Tibial nerve (tissue), 4 donors: ENCODE measurements at regions not wholly inside any gene's neighbourhood (a gene's known extent, or its start where the extent isn't known, plus 50 kb on each side); places are given as distances from the start of the nearest gene placed in this dataset.
A peak's percentile ranks its signal among the peaks of the same experiment; 100 is the strongest.
"Not testable (repeated sequence)": the region's sequence is repeated elsewhere in the genome, so short reads cannot be mapped to it uniquely, and the experiment has no call there.

ENCODE experiments used
- DNase-seq, 2 donors: peaks; one replicate each; pipeline ENCODE4 v3.0.0-alpha.2; 2019; ENCODE audit warnings: low spot score in 2 of 2
- H3K27ac ChIP-seq, 4 donors: fragments of 200-600 bp; sonication (generic) in 3 of 4; one replicate each; pipeline ENCODE4 v1.5.1; 2017 to 2019; ENCODE audit warnings: mild to moderate bottlenecking in 1 of 4
- H3K27me3 ChIP-seq, 2 donors: fragments of 200-600 bp; sonication (generic) in 1 of 2; one replicate each; pipeline versions ENCODE4 v1.5.1 to v1.6.0; 2017 to 2019
- H3K36me3 ChIP-seq, 3 donors: fragments of 200-600 bp; sonication (generic); one replicate each; pipeline ENCODE4 v1.5.1; 2018 to 2019
- H3K4me1 ChIP-seq, 4 donors: fragments of 200-600 bp; sonication (generic) in 3 of 4; one replicate each; pipeline ENCODE4 v1.5.1; 2017 to 2019
- H3K4me3 ChIP-seq, 4 donors: fragments of 200-600 bp; sonication (generic) in 3 of 4; one replicate each; pipeline ENCODE4 v1.5.1; 2017 to 2019; ENCODE audit warnings: mild to moderate bottlenecking in 1 of 4, moderate library complexity in 1 of 4
- H3K9me3 ChIP-seq, 4 donors: fragments of 200-600 bp; sonication (generic) in 3 of 4; one replicate each; pipeline ENCODE4 v1.5.1; 2017 to 2019
- EP300 ChIP-seq, 2 donors: sonication (generic); formaldehyde crosslinking; IDR thresholded peaks; one replicate each; pipeline ENCODE4 v1.6.1; 2017; ENCODE audit warnings: antibody characterized with exemption in 2 of 2, mild to moderate bottlenecking in 1 of 2
- POLR2A ChIP-seq, 2 donors: fragments of 450-650 bp; IDR thresholded peaks; one replicate each; pipeline ENCODE4 v1.6.1; 2017; ENCODE audit warnings: antibody characterized with exemption in 2 of 2, mild to moderate bottlenecking in 2 of 2, moderate library complexity in 2 of 2
- WGBS, 2 donors: methylation state at CpG; one replicate each; pipeline ENCODE4 v1.1.5; 2018; 5-methylcytosine and 5-hydroxymethylcytosine counted together
- TF ChIP-seq, protein P1 (sequence below), 5 experiments: fragments of 200-600 bp in 3 of 5; fragments of 450-650 bp in 2 of 5; sonication (generic) in 3 of 5; IDR thresholded peaks; one replicate each; pipeline ENCODE4 v1.5.1; 2016 to 2019; ENCODE audit warnings: antibody characterized with exemption in 5 of 5, mild to moderate bottlenecking in 3 of 5, moderate library complexity in 2 of 5

DNA sequence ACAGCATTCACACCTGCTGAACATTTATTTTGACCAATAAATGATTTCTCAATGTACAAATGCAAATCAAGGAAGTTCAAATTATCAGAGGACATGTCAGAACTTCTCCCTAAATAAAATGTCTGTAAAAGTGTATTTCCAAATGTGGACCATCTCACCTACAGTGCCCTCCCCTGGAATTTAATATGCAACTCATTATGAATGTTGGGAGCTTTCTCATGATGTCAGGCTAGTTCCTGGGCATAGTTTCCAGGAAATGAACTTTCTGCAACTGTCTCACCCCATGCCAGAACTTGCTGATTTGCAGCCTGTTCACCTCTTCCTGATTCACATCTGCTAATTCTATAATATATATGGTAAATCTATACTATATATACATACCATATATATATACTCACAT, 408.5 kb upstream of the USP9Y start:
- H3K27ac ChIP-seq: no peak overlapping the region
- H3K4me1 ChIP-seq: no peaks in the 10 kb centered on the region
- no peaks in the 10 kb centered on the region for H3K27me3 ChIP-seq
- H3K36me3 ChIP-seq: no peaks in the 10 kb centered on the region
- no peak for DNase-seq
- TF ChIP-seq EP300 (IDR thresholded peaks at IDR 0.05) (no peak), POLR2A (IDR thresholded peaks at IDR 0.05) (no peak)
- TF ChIP-seq, protein P1, sequence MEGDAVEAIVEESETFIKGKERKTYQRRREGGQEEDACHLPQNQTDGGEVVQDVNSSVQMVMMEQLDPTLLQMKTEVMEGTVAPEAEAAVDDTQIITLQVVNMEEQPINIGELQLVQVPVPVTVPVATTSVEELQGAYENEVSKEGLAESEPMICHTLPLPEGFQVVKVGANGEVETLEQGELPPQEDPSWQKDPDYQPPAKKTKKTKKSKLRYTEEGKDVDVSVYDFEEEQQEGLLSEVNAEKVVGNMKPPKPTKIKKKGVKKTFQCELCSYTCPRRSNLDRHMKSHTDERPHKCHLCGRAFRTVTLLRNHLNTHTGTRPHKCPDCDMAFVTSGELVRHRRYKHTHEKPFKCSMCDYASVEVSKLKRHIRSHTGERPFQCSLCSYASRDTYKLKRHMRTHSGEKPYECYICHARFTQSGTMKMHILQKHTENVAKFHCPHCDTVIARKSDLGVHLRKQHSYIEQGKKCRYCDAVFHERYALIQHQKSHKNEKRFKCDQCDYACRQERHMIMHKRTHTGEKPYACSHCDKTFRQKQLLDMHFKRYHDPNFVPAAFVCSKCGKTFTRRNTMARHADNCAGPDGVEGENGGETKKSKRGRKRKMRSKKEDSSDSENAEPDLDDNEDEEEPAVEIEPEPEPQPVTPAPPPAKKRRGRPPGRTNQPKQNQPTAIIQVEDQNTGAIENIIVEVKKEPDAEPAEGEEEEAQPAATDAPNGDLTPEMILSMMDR (IDR thresholded peaks at IDR 0.05): no peak
- no peaks in the 10 kb centered on the region for H3K9me3 ChIP-seq
- H3K4me3 ChIP-seq: no peak overlapping the region

DNA sequence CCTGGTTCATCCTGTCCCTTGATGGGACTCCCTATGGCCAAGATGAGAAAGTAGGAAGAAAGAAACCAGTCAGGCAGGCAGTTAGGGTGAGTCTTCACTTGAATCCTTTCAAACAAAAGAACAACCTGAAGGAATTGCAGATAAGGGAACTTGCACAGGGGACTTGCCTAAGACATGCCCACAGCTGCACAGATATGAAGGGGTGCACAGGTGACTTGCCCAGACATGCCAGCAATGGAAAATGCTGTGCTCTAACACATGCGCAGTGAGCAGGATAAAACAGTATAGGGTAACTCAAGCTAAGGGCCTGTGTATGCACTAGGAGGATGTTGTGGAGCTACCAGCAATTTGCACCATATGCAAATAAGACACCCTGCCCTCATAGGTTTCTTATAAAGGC, 404.6 kb upstream of the USP9Y start:
- no peaks in the 10 kb centered on the region for H3K9me3 ChIP-seq
- 100% methylated on average over 1 of the region's 1 CpG; no CpG with 5 or more reads in 1 of the 2 donors for WGBS, 2 donors
- H3K4me1 ChIP-seq: no peaks in the 10 kb centered on the region
- H3K27ac ChIP-seq: no peak overlapping the region
- H3K27me3 ChIP-seq: no peaks in the 10 kb centered on the region
- TF ChIP-seq, protein P1 (IDR thresholded peaks at IDR 0.05): no peak
- TF ChIP-seq POLR2A (IDR thresholded peaks at IDR 0.05) (no peak), EP300 (IDR thresholded peaks at IDR 0.05) (no peak)
- no peak overlapping the region for H3K4me3 ChIP-seq
- no peak for DNase-seq
- H3K36me3 ChIP-seq: no peaks in the 10 kb centered on the region

DNA sequence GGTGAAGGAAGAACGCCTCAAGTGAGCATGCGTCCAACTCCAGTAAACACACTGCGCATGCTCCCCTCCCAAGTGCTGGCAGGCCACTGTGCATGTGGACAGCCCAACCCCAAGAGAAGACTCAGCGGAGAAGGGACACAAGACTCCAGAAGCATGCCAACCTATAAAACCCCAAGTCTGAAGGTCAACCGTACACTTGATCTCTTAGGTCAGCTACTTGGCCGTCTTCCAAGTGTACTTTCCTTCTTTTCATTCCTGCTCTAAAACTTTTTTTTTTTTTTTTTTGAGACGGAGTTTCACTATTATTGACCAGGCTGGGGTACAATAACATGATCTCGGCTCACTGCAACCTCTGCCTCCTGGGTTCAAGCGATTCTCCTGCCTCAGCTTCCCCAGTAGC, 401.2 kb upstream of the USP9Y start:
- not testable (repeated sequence) for DNase-seq, H3K4me3 ChIP-seq, H3K36me3 ChIP-seq, H3K4me1 ChIP-seq, H3K27ac ChIP-seq, H3K9me3 ChIP-seq, H3K27me3 ChIP-seq
- 62% methylated on average over 8 of the region's 9 CpGs; no CpG with 5 or more reads in 1 of the 2 donors for WGBS, 2 donors

DNA sequence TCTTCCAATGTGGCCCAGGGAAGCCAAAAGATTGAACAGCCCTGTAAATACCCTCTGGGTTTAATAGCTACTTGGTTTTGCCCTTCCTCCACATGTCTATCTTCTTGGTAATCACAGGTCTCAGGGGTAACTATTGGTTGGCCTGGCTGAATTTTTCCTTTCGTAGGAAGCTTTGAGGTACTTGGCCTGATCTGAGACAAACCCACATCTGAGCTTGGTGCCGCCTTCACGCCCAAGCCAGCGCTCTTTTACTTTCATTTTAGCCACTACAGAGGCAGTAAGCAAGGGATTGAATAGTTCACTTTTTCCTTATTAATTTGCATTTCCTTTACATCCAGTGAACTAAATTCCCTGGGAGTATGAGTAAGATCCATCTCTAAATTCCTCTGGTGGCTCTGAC, 397.6 kb upstream of the USP9Y start:
- no peaks in the 10 kb centered on the region for H3K4me1 ChIP-seq
- WGBS, 2 donors: 98% methylated on average over 4 of the region's 4 CpGs; no CpG with 5 or more reads in 1 of the 2 donors
- no peak overlapping the region for H3K27ac ChIP-seq
- no peak for DNase-seq
- no peaks in the 10 kb centered on the region for H3K36me3 ChIP-seq
- no peaks in the 10 kb centered on the region for H3K27me3 ChIP-seq
- H3K4me3 ChIP-seq: no peak overlapping the region
- no peaks in the 10 kb centered on the region for H3K9me3 ChIP-seq
- TF ChIP-seq, protein P1 (IDR thresholded peaks at IDR 0.05): no peak
- TF ChIP-seq POLR2A (IDR thresholded peaks at IDR 0.05): no peak
- no peak for TF ChIP-seq EP300 (IDR thresholded peaks at IDR 0.05)

DNA sequence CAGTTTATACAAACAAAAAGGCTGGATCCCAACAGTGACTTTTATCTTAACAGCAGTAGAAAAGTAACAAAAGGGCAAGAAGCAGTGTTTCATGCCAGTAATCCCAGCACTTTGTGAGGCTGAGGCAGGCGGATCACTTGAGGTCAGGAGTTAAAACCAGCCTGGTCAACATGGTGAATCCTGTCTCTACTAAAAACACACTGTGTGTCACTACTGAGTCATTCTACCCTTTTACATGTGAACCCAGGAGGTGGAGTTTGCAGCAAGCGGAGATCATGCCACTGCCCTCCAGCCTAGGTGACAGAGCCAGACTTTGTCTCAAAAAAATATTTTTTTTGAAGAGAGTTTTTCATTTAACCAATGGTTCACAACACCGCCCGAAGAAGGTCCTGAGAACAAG, 395.6 kb upstream of the USP9Y start:
- H3K9me3 ChIP-seq: no peaks in the 10 kb centered on the region
- H3K27ac ChIP-seq: no peak overlapping the region
- WGBS, 2 donors: 86% methylated on average over 4 of the region's 4 CpGs; no CpG with 5 or more reads in 1 of the 2 donors
- DNase-seq: no peak
- no peak overlapping the region for H3K4me3 ChIP-seq
- no peaks in the 10 kb centered on the region for H3K36me3 ChIP-seq
- TF ChIP-seq POLR2A (IDR thresholded peaks at IDR 0.05) (no peak), EP300 (IDR thresholded peaks at IDR 0.05) (no peak)
- TF ChIP-seq, protein P1 (IDR thresholded peaks at IDR 0.05): no peak
- no peaks in the 10 kb centered on the region for H3K27me3 ChIP-seq
- H3K4me1 ChIP-seq: no peaks in the 10 kb centered on the region

DNA sequence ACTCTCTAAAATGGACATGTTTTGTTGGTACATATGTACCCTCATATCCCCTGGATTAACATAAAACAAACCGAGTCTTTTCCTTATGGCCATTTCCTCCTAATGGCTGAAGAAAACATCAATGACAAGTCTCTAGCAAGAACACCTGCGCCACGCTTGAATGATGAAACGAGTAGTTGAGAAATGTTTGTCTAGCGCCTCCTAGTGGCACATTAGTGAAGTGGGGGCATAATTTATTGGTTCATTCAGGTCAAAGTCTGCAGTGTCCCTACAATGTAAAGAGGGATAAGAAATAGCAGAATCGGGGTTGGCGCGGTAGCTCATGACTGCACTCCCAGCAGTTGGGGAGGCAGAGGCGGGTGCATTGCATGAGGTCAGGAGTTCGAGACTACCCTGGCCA, 391.8 kb upstream of the USP9Y start:
- no peaks in the 10 kb centered on the region for H3K27me3 ChIP-seq
- WGBS, 2 donors: 42% methylated on average over 10 of the region's 10 CpGs; no CpG with 5 or more reads in 1 of the 2 donors
- H3K27ac ChIP-seq: no peak overlapping the region
- no peak for DNase-seq
- H3K9me3 ChIP-seq: no peaks in the 10 kb centered on the region
- H3K36me3 ChIP-seq: no peaks in the 10 kb centered on the region
- H3K4me1 ChIP-seq: no peaks in the 10 kb centered on the region
- H3K4me3 ChIP-seq: no peak overlapping the region
- TF ChIP-seq, protein P1 (IDR thresholded peaks at IDR 0.05): peak in 1 of 5 experiments; percentile 11
- no peak for TF ChIP-seq EP300 (IDR thresholded peaks at IDR 0.05)
